GM18870 (cell line): ENCODE measurements at regions not wholly inside any gene's neighbourhood (a gene's known extent, or its start where the extent isn't known, plus 50 kb on each side); places are given as distances from the start of the nearest gene placed in this dataset.

ENCODE experiments used
- ATAC-seq: cut with Tn5 transposase; IDR thresholded peaks from one replicate; pipeline ENCODE4 v1.9.1; 2021; ENCODE audit warnings: moderate library complexity; ENCODE audit not compliant: unreplicated experiment

GRCh38 chr9:90259311-90260246, 383.0 kb downstream of the DIRAS2 start:
- ATAC-seq, result no peak

DNA sequence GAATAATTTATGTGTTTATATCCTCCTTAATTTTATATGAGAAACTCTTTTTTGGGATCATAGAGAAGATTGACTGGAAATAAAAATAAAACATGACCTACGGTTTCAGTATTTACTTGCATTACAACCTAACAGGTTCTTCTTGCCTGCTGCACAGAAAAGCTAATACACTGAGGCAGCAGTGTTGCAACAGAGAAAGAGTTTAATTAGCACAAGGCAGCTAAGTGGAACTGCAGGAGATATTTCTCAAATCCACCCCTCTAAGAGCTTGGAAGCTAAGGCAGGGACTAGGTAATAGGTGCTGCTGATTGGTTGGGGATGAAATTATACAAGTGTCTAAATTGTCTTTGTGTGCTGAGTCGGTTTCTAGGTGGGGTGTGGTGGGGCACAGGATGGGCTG, 380.9 kb downstream of the DIRAS2 start:
- ATAC-seq, result no peak

- no peak for ATAC-seq
These were observed 374.0 kb downstream of the DIRAS2 start for GRCh38 chr9:90268613-90269012.

DNA sequence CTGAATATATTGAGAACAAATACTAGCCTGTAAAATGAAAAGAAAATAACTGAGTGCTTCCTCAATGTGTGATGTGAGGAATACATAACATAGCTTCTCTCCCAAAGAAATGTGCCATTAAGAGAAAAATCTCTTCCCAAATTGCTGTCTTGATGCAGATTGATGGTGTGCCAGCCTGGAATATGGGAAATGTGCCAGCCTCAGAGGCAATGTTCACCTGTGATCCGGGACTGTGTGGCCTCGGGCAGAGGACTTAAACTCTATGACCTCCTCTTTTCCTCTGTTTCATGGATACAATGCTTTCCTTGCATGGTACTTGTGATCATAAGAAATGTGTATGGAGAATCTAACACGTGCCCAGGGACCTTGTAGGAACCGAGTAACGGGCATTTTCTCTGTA, 370.9 kb downstream of the DIRAS2 start:
- ATAC-seq, result no peak

- ATAC-seq, result no peak
These were observed 367.9 kb downstream of the DIRAS2 start for GRCh38 chr9:90274725-90275124.

- ATAC-seq, result no peak
These were observed 356.7 kb downstream of the DIRAS2 start for GRCh38 chr9:90285946-90286345.

- ATAC-seq, result peak; percentile 92
These were observed 354.9 kb downstream of the DIRAS2 start for GRCh38 chr9:90287567-90288274.

DNA sequence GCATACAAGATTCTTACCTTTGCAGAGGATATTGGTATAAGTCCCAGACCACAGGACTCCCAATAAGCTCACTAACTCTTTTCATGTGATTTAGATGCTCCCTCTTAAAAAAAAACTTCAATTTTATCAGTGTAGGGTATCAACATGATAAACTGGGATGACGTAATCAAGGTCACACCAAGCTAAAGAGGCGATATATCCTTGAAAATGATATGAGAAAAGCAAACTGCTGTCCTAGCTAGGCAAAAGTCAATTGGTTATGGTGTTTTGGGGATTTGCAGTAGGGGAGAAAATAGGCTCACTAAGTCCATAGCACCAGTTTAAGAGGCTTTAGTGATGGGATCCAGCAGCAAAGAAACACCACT, 354.4 kb downstream of the DIRAS2 start:
- ATAC-seq, result no peak

GRCh38 chr9:90290716-90291485, 351.7 kb downstream of the DIRAS2 start:
- ATAC-seq, result no peak

DNA sequence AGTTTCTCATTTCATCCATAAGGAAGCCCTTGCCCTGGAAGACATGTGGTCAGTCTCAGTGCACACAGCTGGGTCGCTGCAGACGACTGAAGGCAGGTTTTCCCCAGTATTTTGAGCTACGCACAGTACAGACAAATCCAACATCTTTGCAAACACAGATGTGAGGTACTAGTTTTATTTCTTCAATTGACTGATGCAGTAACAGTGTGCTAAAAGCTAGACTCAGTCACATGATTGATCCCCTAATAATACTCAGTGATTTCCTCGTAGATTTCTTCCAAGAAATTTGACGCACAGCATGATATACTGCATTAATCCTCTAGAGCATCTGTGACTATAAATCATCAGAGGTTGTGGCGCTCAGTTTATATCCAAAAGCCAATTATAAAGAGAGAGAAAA, 346.1 kb downstream of the DIRAS2 start:
- ATAC-seq, result no peak

DNA sequence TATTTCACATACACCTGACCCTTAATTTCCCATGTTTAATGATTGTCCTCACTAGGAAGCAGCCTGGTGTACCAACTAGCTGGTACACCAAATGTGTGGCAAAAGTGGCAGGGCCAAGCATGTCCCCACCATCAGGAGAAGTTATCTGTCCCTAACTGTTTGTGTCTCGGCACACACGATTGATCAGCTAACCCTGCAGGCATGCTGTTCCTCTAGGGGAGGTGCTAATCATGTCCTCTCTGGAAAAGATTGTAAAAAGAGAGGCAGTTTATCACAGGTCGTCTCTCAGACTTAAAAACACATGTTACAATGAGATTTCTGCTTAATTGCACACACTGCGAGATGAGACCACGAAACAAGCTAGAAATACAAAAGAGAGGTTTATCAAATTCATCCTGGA, 342.7 kb downstream of the DIRAS2 start:
- ATAC-seq, result no peak

DNA sequence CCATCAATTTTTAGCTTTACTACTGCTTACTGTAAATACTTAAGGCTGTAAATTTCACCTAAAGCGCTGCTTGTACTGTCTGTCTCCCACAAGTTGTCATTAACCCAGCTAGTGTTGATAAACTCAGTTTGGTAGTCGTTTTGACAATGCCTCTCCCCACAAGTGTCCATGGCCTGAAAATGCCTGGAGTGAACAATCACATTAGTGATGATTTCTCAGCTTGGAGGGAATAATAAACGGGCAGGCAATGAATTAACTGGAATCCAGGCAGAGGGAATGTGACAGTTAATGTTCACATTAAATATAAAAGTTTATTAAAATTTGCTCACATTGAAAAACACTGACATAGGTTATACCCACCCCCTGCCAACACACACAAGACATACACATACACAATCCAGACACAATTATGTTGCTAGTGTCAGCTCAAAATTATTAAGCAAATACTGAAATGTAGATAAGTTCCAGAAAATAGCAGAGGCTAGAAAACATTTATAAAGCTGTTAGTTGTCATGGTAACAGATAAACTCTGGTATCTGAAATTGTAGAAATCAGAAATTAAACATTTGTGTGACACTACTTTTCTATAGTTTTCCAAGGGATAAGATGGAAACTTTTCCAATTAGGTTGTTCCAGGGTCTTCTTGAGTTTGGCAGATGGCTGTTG, 341.9 kb downstream of the DIRAS2 start:
- no peak for ATAC-seq

DNA sequence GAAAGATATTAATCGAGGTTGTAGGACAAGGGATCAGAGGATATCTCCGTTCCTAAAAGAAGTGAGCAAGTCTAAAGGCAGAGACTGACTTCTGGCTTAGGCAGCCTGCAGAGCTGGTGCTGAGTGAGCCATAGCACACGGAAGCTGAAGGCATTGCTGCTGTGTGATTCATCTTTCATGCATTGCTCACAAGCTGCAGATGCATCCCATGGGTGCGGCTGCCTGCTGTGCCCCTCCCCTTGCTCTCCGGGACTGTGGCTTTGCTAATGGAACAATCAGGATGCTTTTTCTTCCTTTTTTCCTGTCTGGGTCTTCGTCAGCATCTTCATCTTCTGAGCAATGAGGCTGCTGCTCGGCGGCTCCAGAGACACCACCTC, 341.4 kb downstream of the DIRAS2 start:
- no peak for ATAC-seq

- no peak for ATAC-seq
These were observed 339.0 kb downstream of the DIRAS2 start for GRCh38 chr9:90303655-90304054.

GRCh38 chr9:90306158-90306557, 336.5 kb downstream of the DIRAS2 start:
- ATAC-seq, result no peak

- ATAC-seq, result no peak
These were observed 335.3 kb downstream of the DIRAS2 start for GRCh38 chr9:90307167-90307833.

DNA sequence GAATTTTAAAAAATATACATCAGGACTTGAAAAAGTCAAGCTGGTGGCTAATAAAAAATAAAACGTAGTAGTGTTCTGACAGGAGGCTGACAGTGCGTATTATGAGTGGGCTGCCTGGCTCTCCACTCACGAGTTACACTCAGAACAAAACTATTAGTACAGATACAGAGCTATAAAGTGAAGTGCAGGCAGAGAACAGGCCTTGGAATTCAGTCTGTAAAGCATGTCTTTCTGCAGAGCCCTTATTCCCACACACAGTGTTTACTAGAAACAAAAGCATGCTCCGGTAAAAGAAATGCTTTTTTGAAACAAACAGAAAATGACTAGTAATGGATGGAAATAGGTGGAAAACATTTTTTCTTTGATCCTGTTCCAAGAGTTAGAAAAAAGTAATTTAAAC, 334.7 kb downstream of the DIRAS2 start:
- ATAC-seq, result no peak

GRCh38 chr9:90308691-90309090, 333.9 kb downstream of the DIRAS2 start:
- ATAC-seq, result no peak

DNA sequence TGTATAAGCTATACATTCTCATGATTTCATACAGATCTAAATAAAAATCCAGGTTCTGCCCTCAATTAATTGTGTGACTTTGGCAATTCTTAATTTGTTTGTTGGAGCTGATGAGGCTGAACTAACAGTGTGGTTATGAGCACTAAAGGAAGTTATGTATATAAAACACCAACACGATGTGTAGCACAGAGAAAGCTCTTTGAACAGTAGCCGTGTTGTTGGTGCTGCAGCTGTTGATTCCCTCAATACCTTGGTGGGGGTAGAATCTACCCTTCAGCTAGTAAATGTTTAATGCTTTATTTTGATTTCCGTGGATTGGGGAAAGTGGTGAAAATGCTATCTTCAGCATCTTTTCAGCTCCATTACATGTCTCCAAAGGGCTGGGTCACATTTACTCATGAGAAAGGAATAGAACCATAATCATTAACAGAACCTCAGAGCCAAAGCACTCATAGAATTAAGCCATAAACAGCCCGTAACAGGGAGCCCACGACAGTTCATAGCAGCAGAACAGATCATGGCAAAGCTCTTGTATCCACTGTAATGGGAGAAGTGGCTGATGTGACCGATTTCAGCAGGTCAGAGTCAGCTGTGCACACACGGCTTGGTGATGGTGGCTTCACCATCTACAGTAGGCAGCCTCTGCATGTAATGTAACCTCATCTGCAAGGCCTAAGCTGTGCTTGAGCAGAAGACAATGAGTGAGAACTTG, 332.7 kb downstream of the DIRAS2 start:
- ATAC-seq, result no peak

DNA sequence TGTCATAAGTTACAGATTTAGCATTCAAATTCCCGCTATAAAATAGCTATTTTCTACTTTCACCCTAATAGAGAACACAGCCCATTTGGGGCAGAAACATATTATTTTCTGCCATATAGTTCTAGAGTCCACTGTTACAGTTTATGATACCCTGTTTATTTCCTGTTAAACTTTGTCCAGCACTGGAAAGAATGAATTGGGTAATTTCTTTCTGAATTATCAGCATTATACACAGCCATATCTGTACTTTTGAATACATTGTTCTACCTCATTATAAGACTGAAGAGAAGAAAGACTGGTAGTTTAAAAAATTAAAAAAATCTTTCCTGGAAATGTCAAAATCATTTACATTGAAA, 332.1 kb downstream of the DIRAS2 start:
- ATAC-seq, result no peak
